ENCODE measurements at regions not wholly inside any gene's neighbourhood (a gene's known extent, or its start where the extent isn't known, plus 50 kb on each side); places are given as distances from the start of the nearest gene placed in this dataset.

GRCh38 chr12:115332945-115333344 is 649.0 kb upstream of the TBX3 start:
- no peak for TF ChIP-seq EZH2 (IDR thresholded peaks at IDR 0.05; ENCODE audit: insufficient read depth, poor library complexity, severe bottlenecking)
- no peak for TF ChIP-seq EZH2phosphoT487 (IDR thresholded peaks at IDR 0.05; ENCODE audit: insufficient read depth, low read depth)

All from GM23248 (cell line).